Kidney (tissue), 13 donors: ENCODE measurements at regions not wholly inside any gene's neighbourhood (a gene's known extent, or its start where the extent isn't known, plus 50 kb on each side); places are given as distances from the start of the nearest gene placed in this dataset.

ENCODE experiments used
- DNase-seq, 5 donors: peaks; one replicate each; pipeline ENCODE4 v3.0.0-alpha.2; 2013 to 2020
- FAIRE-seq: peaks from 2 replicates; lab custom pipeline; 2012; peaks lifted over from hg19 to GRCh38; lab: Jason Lieb, UNC
- H3K27ac ChIP-seq, 2 donors: one replicate each; pipeline ENCODE4 v1.7.0; 2013; ENCODE audit warnings: low read depth in 2 of 2, low read length in 2 of 2, inconsistent platforms in 1 of 2
- H3K27me3 ChIP-seq: one replicate; pipeline ENCODE4 v1.7.1; 2013; ENCODE audit warnings: low read length, inconsistent platforms; ENCODE audit not compliant: control insufficient read depth, insufficient read depth
- H3K36me3 ChIP-seq, 3 donors: one replicate each; pipeline versions ENCODE4 v1.7.0 to v1.7.1; 2013; ENCODE audit warnings: low read length in 3 of 3, control low read depth in 1 of 3, inconsistent platforms in 1 of 3; ENCODE audit not compliant: insufficient read depth in 3 of 3, control insufficient read depth in 2 of 3
- H3K4me1 ChIP-seq, 3 donors: one replicate each; pipeline versions ENCODE4 v1.7.0 to v1.7.1; 2013; ENCODE audit warnings: low read length in 3 of 3, inconsistent platforms in 1 of 3, low read depth in 1 of 3; ENCODE audit not compliant: control insufficient read depth in 2 of 3, insufficient read depth in 2 of 3
- H3K4me3 ChIP-seq, 3 donors: one replicate each; pipeline versions ENCODE4 v1.7.0 to v1.8.1; 2013; ENCODE audit warnings: low read length in 3 of 3, control low read depth in 1 of 3, inconsistent platforms in 1 of 3
- H3K9ac ChIP-seq, 3 donors: one replicate each; pipeline versions ENCODE4 v1.7.0 to v1.7.1; 2013; ENCODE audit warnings: low read length in 3 of 3, control low read depth in 1 of 3, inconsistent platforms in 1 of 3
- H3K9me3 ChIP-seq, 3 donors: one replicate each; pipeline versions ENCODE4 v1.7.0 to v1.7.1; 2013; ENCODE audit warnings: low read length in 3 of 3, control low read depth in 1 of 3, inconsistent platforms in 1 of 3; ENCODE audit not compliant: control insufficient read depth in 2 of 3, insufficient read depth in 1 of 3
- CTCF ChIP-seq: IDR thresholded peaks from 3 replicates; pipeline ENCODE4 v1.5.1; 2012; ENCODE audit warnings: mild to moderate bottlenecking, moderate library complexity, borderline replicate concordance; ENCODE audit not compliant: insufficient read depth; ENCODE audit errors: extremely low read depth
- intact Hi-C: fragments of 100-400 bp; cut with DNase I; formaldehyde crosslinking; loops from one replicate; pipeline ENCODE4 v1.11.1; 2022
- donor health status: control.
- donor health status: control.
- donor health status: control.
- donor health status: control.
- donor health status: control.
- donor health status: DM: yes; HTN: yes; CAD: no.
- donor health status: Normal renal cell carcinoma (clear cell type).

GRCh38 chr5:58228896-58229295 lies 231.0 kb downstream of the PLK2 start:
- Histone ChIP-seq H3K36me3 (no peaks in the 10 kb centered on the region), H3K4me1 (no peaks in the 10 kb centered on the region), H3K9ac (no peak overlapping the region), H3K27me3 (no peaks in the 10 kb centered on the region), H3K27ac (no peak overlapping the region), H3K4me3 (no peak overlapping the region), H3K9me3 (no peaks in the 10 kb centered on the region)
- FAIRE-seq (no peak), DNase-seq (no peak)
- intact Hi-C loops = no loop called here
- no peak for TF ChIP-seq CTCF

- no peak overlapping the region for H3K9ac ChIP-seq
Observed at GRCh38 chr5:58227858-58228257, 232.0 kb downstream of the PLK2 start.

GRCh38 chr5:58224661-58225060 lies 235.2 kb downstream of the PLK2 start:
- H3K36me3 ChIP-seq = no peaks in the 10 kb centered on the region
- no peak for TF ChIP-seq CTCF
- H3K27me3 ChIP-seq = no peaks in the 10 kb centered on the region
- H3K27ac ChIP-seq = no peak overlapping the region
- H3K9ac ChIP-seq = no peak overlapping the region
- H3K4me3 ChIP-seq = no peak overlapping the region
- no peaks in the 10 kb centered on the region for H3K4me1 ChIP-seq
- intact Hi-C loops = no loop called here
- DNase-seq (no peak), FAIRE-seq (peak; percentile 27)
- no peaks in the 10 kb centered on the region for H3K9me3 ChIP-seq

More at GRCh38 chr5:58227858-58228257, 232.0 kb downstream of the PLK2 start:
- H3K4me1 ChIP-seq = no peaks in the 10 kb centered on the region
- H3K9me3 ChIP-seq = no peaks in the 10 kb centered on the region
- no peak for DNase-seq
- intact Hi-C loops = no loop called here
- no peak for FAIRE-seq
- TF ChIP-seq CTCF = no peak
- no peak overlapping the region for H3K27ac ChIP-seq
- H3K27me3 ChIP-seq = no peaks in the 10 kb centered on the region
- no peaks in the 10 kb centered on the region for H3K36me3 ChIP-seq
- H3K4me3 ChIP-seq = no peak overlapping the region

GRCh38 chr5:58224221-58224620 lies 235.7 kb downstream of the PLK2 start:
- intact Hi-C loops = no loop called here

More at GRCh38 chr5:58224221-58224620, 235.7 kb downstream of the PLK2 start:
- Histone ChIP-seq H3K9ac (no peak overlapping the region), H3K4me1 (no peaks in the 10 kb centered on the region), H3K27ac (no peak overlapping the region), H3K27me3 (no peaks in the 10 kb centered on the region), H3K9me3 (no peaks in the 10 kb centered on the region), H3K4me3 (no peak overlapping the region), H3K36me3 (no peaks in the 10 kb centered on the region)
- no peak for FAIRE-seq
- DNase-seq = no peak
- no peak for TF ChIP-seq CTCF
